C4-2B (cell line): ENCODE measurements at regions not wholly inside any gene's neighbourhood (a gene's known extent, or its start where the extent isn't known, plus 50 kb on each side); places are given as distances from the start of the nearest gene placed in this dataset.

Source experiments
- CTCF ChIP-seq: fragments of 450-650 bp; conservative IDR thresholded peaks from 2 replicates; pipeline ENCODE4 v1.5.1; 2017; ENCODE audit warnings: mild to moderate bottlenecking
- ZFX ChIP-seq: fragments of 450-650 bp; IDR thresholded peaks from 2 replicates; pipeline ENCODE4 v1.6.1; 2017

GRCh38 chr13:37456506-37456905 is 142.1 kb downstream of the POSTN start:
- TF ChIP-seq CTCF (no peak), ZFX (no peak)
